22Rv1 (cell line): ENCODE measurements at regions not wholly inside any gene's neighbourhood (a gene's known extent, or its start where the extent isn't known, plus 50 kb on each side); places are given as distances from the start of the nearest gene placed in this dataset.

ENCODE experiments used
- H3K27ac ChIP-seq: fragments of 450-650 bp; 2 replicates; pipeline ENCODE4 v1.5.1; 2017
- ZFX ChIP-seq: fragments of 450-650 bp; IDR thresholded peaks from 2 replicates; pipeline ENCODE4 v1.6.1; 2017; ENCODE audit warnings: antibody characterized with exemption, borderline replicate concordance
- TF ChIP-seq, protein P1 (sequence below): fragments of 450-650 bp; IDR thresholded peaks from 2 replicates; pipeline ENCODE4 v1.5.1; 2017; ENCODE audit warnings: mild to moderate bottlenecking

DNA sequence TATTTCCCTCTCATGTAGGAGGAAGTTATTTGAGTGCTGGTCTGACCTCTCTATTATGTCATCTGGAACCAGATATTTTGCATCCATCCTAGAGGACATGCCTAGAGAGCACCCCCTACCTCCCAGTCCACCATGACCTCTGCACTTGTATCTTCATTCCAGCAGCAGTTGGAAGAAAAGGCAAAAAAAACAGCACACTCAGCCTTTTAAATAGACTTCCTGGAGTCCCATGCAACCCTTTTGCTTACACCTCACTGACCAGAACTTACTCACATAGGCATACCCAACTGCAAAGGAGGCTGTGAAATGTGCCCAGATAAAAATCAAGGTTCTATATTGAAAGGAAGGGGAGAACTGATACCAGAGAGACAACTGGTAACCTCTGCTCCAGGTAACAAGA is 92.3 kb upstream of the FHIT start:
- H3K27ac ChIP-seq = no peak overlapping the region
- TF ChIP-seq, protein P1, sequence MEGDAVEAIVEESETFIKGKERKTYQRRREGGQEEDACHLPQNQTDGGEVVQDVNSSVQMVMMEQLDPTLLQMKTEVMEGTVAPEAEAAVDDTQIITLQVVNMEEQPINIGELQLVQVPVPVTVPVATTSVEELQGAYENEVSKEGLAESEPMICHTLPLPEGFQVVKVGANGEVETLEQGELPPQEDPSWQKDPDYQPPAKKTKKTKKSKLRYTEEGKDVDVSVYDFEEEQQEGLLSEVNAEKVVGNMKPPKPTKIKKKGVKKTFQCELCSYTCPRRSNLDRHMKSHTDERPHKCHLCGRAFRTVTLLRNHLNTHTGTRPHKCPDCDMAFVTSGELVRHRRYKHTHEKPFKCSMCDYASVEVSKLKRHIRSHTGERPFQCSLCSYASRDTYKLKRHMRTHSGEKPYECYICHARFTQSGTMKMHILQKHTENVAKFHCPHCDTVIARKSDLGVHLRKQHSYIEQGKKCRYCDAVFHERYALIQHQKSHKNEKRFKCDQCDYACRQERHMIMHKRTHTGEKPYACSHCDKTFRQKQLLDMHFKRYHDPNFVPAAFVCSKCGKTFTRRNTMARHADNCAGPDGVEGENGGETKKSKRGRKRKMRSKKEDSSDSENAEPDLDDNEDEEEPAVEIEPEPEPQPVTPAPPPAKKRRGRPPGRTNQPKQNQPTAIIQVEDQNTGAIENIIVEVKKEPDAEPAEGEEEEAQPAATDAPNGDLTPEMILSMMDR = no peak
- TF ChIP-seq ZFX = no peak

DNA sequence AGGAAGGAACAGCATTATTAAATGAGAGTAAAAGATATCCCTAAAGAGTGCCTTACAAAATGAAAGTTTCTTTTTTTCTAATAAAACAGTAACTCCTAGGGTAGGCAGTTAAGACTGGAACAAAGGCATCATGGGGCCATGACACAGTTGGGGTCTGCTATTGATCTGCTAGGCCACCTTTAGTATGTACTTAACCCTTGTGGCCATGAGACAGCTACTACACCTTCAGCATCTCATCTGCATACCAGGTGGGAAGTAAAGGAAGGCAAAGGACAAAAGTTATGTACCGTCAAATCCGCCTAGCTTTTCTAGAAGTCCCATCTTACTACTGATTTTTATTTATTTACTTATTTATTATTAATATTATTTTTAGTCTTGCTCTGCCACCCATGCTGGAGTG is 93.8 kb upstream of the FHIT start:
- TF ChIP-seq ZFX = no peak
- TF ChIP-seq, protein P1 = no peak
- H3K27ac ChIP-seq = no peak overlapping the region

DNA sequence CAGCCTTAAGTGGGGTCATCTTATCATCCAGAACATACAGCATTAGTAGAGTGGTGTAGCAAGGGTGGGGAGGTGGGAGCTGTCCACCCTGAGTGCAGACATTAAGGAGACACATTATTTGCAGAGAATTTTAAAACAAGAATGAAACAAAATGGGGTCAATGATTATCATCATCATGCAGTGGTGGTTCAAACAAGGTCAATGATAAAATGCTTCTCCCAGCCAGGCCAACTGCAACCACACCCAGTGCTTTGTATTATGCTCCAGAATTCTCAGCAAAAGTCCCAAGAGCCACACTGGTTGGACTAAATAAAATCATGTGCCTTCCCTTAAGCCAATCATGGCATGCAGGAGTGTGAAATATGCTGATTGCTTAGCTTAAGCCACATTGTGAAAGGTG is 96.7 kb upstream of the FHIT start:
- no peak for TF ChIP-seq ZFX
- TF ChIP-seq, protein P1 = no peak
- H3K27ac ChIP-seq = no peak overlapping the region

GRCh38 chr3:61349717-61350116 is 98.5 kb upstream of the FHIT start:
- no peak overlapping the region for H3K27ac ChIP-seq
- no peak for TF ChIP-seq ZFX
- TF ChIP-seq, protein P1 = no peak

- TF ChIP-seq, protein P1 = no peak
These were observed 99.6 kb upstream of the FHIT start for GRCh38 chr3:61350782-61351309.

GRCh38 chr3:61352306-61352705 is 101.1 kb upstream of the FHIT start:
- H3K27ac ChIP-seq = no peak overlapping the region
- TF ChIP-seq, protein P1 = no peak
- TF ChIP-seq ZFX = no peak

More at GRCh38 chr3:61350782-61351309, 99.6 kb upstream of the FHIT start:
- H3K27ac ChIP-seq = no peak overlapping the region

DNA sequence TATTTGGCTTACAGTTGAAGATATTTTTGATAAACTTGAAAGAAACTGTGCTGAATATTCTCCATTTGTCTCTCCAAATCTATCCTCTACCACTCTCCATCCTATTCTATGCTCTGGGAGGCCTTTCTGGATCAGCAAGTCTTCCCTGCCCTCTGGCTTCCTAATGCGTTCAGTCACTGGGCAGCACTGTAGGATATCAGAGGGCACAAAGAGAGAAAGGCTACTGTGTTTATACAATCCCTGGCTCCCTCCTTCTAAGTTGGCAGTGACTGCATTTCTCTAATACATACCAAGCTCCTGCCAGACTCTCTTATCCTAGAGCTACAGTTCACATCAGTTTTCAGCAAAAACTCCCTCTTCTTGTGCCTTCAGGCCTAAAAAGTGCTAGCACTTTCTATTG is 102.1 kb upstream of the FHIT start:
- no peak for TF ChIP-seq ZFX
- TF ChIP-seq, protein P1 = no peak
- H3K27ac ChIP-seq = no peak overlapping the region
